GM18907 (cell line): ENCODE measurements at regions not wholly inside any gene's neighbourhood (a gene's known extent, or its start where the extent isn't known, plus 50 kb on each side); places are given as distances from the start of the nearest gene placed in this dataset.
"Not testable (repeated sequence)": the region's sequence is repeated elsewhere in the genome, so short reads cannot be mapped to it uniquely, and the experiment has no call there.

Experiments used
- ATAC-seq: cut with Tn5 transposase; IDR thresholded peaks from one replicate; pipeline ENCODE4 v1.9.1; 2021; ENCODE audit warnings: mild to moderate bottlenecking, moderate library complexity; ENCODE audit not compliant: unreplicated experiment

- ATAC-seq = no peak
Measured at GRCh38 chr5:96483878-96484277, 50.8 kb upstream of the PCSK1 start.

GRCh38 chr5:96487859-96488258 lies 54.8 kb upstream of the PCSK1 start:
- ATAC-seq = no peak

GRCh38 chr5:96489532-96489931 lies 56.5 kb upstream of the PCSK1 start:
- ATAC-seq = no peak

- no peak for ATAC-seq
Measured at GRCh38 chr5:96492459-96493047, 59.5 kb upstream of the PCSK1 start.

- ATAC-seq = no peak
Measured at GRCh38 chr5:96493219-96493790, 60.3 kb upstream of the PCSK1 start.

- not testable (repeated sequence) for ATAC-seq
Measured at GRCh38 chr5:96495412-96495811, 62.4 kb upstream of the PCSK1 start.

DNA sequence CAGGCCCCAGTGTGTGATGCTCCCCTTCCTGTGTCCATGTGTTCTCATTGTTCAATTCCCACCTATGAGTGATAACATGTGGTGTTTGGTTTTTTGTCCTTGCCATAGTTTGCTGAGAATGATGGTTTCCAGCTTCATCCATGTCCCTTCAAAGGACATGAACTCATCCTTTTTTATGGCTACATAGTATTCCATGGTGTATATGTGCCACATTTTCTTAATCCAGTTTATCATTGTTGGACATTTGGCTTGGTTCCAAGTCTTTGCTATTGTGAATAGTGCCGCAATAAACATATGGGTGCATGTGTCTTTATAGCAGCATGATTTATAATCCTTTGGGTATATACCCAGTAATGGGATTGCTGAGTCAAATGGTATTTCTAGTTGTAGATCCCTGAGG lies 64.0 kb upstream of the PCSK1 start:
- ATAC-seq = not testable (repeated sequence)

- ATAC-seq = no peak
Measured at GRCh38 chr5:96499753-96500345, 66.8 kb upstream of the PCSK1 start.

- ATAC-seq = no peak
Measured at GRCh38 chr5:96501991-96502646, 69.1 kb upstream of the PCSK1 start.

DNA sequence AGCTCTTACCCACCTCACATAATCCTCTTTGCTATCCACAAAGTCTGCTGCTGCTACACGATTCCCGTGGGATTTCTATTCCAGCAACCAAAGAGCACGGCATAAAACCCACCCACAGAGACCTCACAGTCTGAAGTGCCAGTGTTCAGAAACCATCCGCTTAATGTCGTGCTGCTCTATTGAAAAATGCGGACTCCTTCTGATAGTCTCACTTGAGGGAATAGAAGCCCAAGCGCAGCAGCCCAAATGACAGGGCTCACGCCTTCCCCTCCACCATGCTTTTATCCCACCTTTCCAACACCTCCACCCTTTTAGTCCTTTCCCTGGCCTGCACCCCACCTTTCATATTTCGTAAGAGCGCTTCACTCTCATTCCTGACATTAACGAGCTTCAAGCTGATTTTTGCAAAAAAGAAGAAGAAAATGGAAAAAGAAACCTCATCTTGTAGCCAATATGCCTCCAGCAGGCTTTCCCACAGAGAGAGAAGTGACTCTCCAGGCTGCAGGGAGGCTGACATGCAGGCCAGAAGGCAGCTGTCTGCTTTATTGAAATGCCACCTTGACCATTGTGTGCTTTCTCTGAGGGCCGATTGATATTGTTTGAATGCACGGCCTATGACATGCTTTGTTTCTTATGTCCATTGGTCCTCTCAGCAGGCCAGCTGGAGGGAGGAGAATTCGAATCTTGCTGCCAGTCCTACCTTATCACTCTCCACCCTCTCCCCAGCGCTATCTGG lies 70.6 kb upstream of the PCSK1 start:
- ATAC-seq = no peak

GRCh38 chr5:96506376-96506775 lies 73.3 kb upstream of the PCSK1 start:
- ATAC-seq = no peak

DNA sequence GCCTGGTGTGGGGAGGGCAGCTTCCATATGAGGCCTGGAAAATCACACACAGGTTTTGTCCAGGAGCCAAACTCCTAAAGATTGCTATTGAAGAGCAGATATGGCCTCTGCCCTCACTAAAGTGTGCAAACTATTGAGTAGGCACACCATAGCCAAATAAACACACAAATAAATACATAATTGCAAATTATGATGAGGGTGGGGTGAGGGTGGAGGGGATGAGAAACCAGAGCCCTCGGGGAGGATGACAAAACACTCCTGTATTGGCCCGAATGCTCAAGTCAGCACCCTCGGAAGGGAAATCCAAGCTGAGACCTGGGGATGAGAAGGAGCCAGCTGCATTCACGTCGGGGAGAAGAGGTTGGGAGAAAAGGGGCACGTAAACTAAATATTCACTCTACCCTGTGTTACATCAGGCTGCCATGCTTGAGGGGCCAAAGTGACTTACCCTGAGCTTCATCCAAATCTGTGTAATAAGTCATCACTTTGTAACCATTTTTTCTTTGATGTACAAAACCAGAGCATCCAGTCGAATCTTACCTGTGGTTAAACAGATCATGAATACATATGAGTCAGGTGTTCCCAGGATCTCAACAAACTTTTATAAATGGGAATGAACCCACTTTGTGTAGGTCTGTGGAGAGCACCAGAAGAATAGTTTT lies 73.9 kb upstream of the PCSK1 start:
- ATAC-seq = no peak

DNA sequence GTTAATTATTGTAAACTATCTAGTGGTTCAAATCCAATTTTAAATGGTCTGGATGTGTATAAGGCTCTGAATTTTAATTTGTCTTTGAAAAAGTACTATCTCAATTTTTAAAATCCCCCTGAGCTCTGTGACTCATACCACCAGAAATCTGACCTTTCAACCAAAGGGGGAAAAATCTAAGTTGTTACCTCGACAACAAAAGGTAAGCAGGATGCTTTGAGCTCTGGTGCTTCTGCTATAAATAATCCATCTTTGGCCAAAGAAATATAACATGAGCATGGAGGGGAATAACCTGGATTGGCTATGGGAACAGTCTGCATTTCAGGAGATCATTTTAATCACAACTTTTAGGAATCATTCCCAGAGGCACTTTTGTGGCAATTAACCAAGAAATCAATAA lies 76.3 kb upstream of the PCSK1 start:
- no peak for ATAC-seq

DNA sequence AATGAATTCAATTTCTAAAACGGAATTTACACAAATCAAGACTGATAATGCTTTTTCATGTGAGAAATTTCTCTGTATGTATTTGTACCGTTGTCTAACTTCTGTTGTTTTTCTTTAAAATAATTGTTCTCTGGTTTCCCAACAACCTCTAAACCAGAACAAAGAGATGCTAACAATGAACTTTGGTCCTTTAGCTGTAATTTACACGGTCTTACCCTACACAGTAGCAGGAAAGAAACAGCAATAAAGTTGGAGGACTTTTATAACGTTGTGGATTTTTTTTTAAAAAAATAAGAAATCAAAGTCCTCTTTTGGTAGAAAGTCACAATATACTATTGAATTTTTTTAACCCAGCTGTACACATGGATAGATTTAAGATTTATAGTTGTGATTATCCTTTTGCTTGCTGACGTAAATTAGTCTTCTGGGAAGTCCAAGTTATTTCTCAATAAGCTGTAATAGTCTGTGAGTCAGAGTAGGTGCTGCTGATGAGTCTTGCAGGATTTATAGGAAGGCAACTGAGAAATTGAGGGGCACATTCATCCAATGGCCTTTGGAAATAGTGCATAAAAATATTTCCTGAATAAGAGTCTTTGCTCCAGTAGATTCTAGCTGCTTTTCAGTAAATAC lies 76.8 kb upstream of the PCSK1 start:
- no peak for ATAC-seq

- no peak for ATAC-seq
Measured at GRCh38 chr5:96516631-96517071, 83.6 kb upstream of the PCSK1 start.

DNA sequence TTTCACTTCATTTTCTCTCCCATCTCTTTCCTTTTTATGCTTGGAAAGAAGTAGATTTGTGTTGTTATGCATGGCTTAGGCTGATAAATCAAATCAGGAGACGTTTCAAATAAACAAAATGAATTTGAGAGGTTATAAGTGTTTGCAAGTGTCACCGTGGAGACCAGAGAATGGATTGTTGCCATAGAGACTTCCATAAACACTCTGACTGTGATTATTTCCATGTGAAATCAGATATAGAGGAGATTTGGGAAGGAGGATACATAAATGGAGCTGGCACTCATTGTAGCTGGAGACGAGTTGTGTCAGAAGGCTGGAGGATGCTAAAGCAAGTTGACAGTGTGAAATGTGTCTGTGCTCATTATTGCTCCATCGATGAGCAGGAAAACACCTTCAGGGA lies 84.2 kb upstream of the PCSK1 start:
- no peak for ATAC-seq

GRCh38 chr5:96520345-96520744 lies 87.3 kb upstream of the PCSK1 start:
- ATAC-seq = no peak

- no peak for ATAC-seq
Measured at GRCh38 chr5:96522635-96523355, 89.7 kb upstream of the PCSK1 start.

DNA sequence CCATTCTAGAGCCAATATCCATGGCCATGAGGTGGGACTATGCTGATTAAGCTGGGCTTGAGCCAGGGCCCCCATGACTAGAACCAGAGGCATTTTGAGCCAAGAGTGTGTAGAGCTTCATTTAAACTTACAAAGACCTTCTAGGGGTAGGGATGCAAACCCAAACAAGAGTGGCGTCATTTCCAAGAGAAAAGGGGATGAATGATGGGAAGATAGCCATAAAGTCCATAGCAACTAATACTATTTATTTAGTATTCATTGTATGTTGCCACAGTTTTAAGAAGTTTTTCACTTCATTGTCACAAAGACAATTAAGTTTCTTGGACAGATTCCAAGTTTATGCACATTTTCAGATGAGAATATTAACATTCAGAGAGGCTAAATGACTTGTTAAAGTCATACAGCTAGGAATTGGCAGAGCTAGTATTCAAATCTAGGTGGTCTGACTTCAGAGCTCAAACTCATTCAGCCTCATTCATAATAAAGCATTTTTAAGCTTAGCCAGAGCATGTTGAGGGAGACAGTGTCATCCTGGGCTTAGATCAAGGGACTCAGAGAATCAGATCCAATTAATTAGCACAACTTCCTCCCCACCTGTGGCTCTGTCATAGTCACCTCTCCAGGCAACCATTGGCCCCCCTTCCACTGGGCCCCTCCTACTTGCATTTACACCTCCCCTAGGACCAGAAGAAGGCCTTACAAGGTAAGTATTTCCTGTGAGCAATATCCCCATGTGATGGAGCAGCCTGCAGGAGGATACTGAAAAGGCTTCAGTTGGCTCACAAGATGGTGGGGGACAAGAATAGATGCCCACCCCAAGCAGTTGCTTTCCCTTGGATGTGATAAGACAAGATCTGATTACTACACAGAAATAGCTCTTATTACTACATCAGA lies 95.0 kb upstream of the PCSK1 start:
- no peak for ATAC-seq
